ENCODE measurements at regions not wholly inside any gene's neighbourhood (a gene's known extent, or its start where the extent isn't known, plus 50 kb on each side); places are given as distances from the start of the nearest gene placed in this dataset.

GRCh38 chr5:2164586-2164985, 281.9 kb upstream of the IRX4 start:
- no peak for TF ChIP-seq CTCF (IDR thresholded peaks at IDR 0.05; ENCODE audit: low read depth, low read length, missing control alignments)
- DNase-seq (ENCODE audit: extremely low read depth, low read depth) = no peak
- no peak overlapping the region for H3K4me3 ChIP-seq (replicated peaks; ENCODE audit: low read depth, low read length)

GRCh38 chr5:2163940-2164490, 281.3 kb upstream of the IRX4 start:
- no peak for DNase-seq (ENCODE audit: extremely low read depth, low read depth)
- no peak overlapping the region for H3K4me3 ChIP-seq (replicated peaks; ENCODE audit: low read depth, low read length)
- no peak for TF ChIP-seq CTCF (IDR thresholded peaks at IDR 0.05; ENCODE audit: low read depth, low read length, missing control alignments)

GRCh38 chr5:2163060-2163856, 280.5 kb upstream of the IRX4 start:
- no peak for DNase-seq (ENCODE audit: extremely low read depth, low read depth)
- no peak for TF ChIP-seq CTCF (IDR thresholded peaks at IDR 0.05; ENCODE audit: low read depth, low read length, missing control alignments)
- no peak overlapping the region for H3K4me3 ChIP-seq (replicated peaks; ENCODE audit: low read depth, low read length)

GRCh38 chr5:2160811-2161210, 278.1 kb upstream of the IRX4 start:
- H3K4me3 ChIP-seq (replicated peaks; ENCODE audit: low read depth, low read length) = no peak overlapping the region
- no peak for TF ChIP-seq CTCF (IDR thresholded peaks at IDR 0.05; ENCODE audit: low read depth, low read length, missing control alignments)
- no peak for DNase-seq (ENCODE audit: extremely low read depth, low read depth)

- H3K4me3 ChIP-seq (replicated peaks; ENCODE audit: low read depth, low read length) = no peak overlapping the region
- no peak for DNase-seq (ENCODE audit: extremely low read depth, low read depth)
- no peak for TF ChIP-seq CTCF (IDR thresholded peaks at IDR 0.05; ENCODE audit: low read depth, low read length, missing control alignments)
These were observed 276.0 kb upstream of the IRX4 start for GRCh38 chr5:2158767-2159166.

GRCh38 chr5:2158109-2158508, 275.4 kb upstream of the IRX4 start:
- TF ChIP-seq CTCF (IDR thresholded peaks at IDR 0.05; ENCODE audit: low read depth, low read length, missing control alignments) = no peak
- DNase-seq (ENCODE audit: extremely low read depth, low read depth) = no peak
- no peak overlapping the region for H3K4me3 ChIP-seq (replicated peaks; ENCODE audit: low read depth, low read length)
